ENCODE measurements at regions not wholly inside any gene's neighbourhood (a gene's known extent, or its start where the extent isn't known, plus 50 kb on each side); places are given as distances from the start of the nearest gene placed in this dataset.
A peak's percentile ranks its signal among the peaks of the same experiment; 100 is the strongest.
"Not testable (repeated sequence)": the region's sequence is repeated elsewhere in the genome, so short reads cannot be mapped to it uniquely, and the experiment has no call there.

- Mint-ChIP-seq H3K27me3 (peaks cover 2 to 27% (median 6%) of the 10 kb centered on the region in 5 donors), H3K27ac (no peak overlapping the region), H3K4me1 (no peaks in the 10 kb centered on the region), H3K36me3 (peaks cover 0 to 3% (median 0%) of the 10 kb centered on the region in 5 donors), H3K9me3 (peaks cover 0 to 6% (median 0%) of the 10 kb centered on the region in 11 donors), H3K4me3 (no peak overlapping the region)
- Histone ChIP-seq H3K27ac (ENCODE audit: low read depth, low read length) (no peak overlapping the region), H3K4me3 (ENCODE audit: low read length) (no peak overlapping the region), H3K4me1 (ENCODE audit: control insufficient read depth in 2 of 2, insufficient read depth in 2 of 2, low read length in 2 of 2) (no peaks in the 10 kb centered on the region), H3K36me3 (ENCODE audit: control insufficient read depth in 2 of 3, insufficient read depth in 3 of 3, low read length in 3 of 3) (no peaks in the 10 kb centered on the region), H3K27me3 (ENCODE audit: control insufficient read depth in 2 of 2, insufficient read depth in 2 of 2, low read length in 2 of 2) (no peaks in the 10 kb centered on the region), H3K9me3 (ENCODE audit: control insufficient read depth in 2 of 3, low read length in 3 of 3) (no peaks in the 10 kb centered on the region)
- DNase-seq: no peak
- no peak for ATAC-seq
- intact Hi-C loops (cut with micrococcal nuclease): no loop called here
- CTCF ChIA-PET: no interaction called here
- POLR2A ChIA-PET: no interaction called here
Observed at GRCh38 chr5:109630093-109630492, 59.6 kb upstream of the MAN2A1 start.

- no peaks in the 10 kb centered on the region for H3K4me1 ChIP-seq (ENCODE audit: control insufficient read depth in 2 of 2, insufficient read depth in 2 of 2, low read length in 2 of 2)
- POLR2A ChIA-PET: no interaction called here
Observed at GRCh38 chr5:109628591-109628990, 61.1 kb upstream of the MAN2A1 start.

GRCh38 chr5:109621266-109621665 lies 68.5 kb upstream of the MAN2A1 start:
- POLR2A ChIA-PET; H3K36me3 ChIP-seq (ENCODE audit: control insufficient read depth in 2 of 3, insufficient read depth in 3 of 3, low read length in 3 of 3); H3K27me3 Mint-ChIP-seq; H3K27me3 ChIP-seq (ENCODE audit: control insufficient read depth in 2 of 2, insufficient read depth in 2 of 2, low read length in 2 of 2); H3K4me3 Mint-ChIP-seq; H3K27ac ChIP-seq (ENCODE audit: low read depth, low read length); CTCF ChIA-PET; H3K9me3 Mint-ChIP-seq; H3K4me1 Mint-ChIP-seq; H3K9me3 ChIP-seq (ENCODE audit: control insufficient read depth in 2 of 3, low read length in 3 of 3); H3K27ac Mint-ChIP-seq; DNase-seq; H3K4me3 ChIP-seq (ENCODE audit: low read length); ATAC-seq; H3K36me3 Mint-ChIP-seq; H3K4me1 ChIP-seq (ENCODE audit: control insufficient read depth in 2 of 2, insufficient read depth in 2 of 2, low read length in 2 of 2): not testable (repeated sequence)
- intact Hi-C loops (cut with micrococcal nuclease): loop anchor here in 1 of 2 donors (10.0 kb wide), 1 partner anchor 564 kb away; no protein-coding TSS in a partner anchor

More at GRCh38 chr5:109628591-109628990, 61.1 kb upstream of the MAN2A1 start:
- Mint-ChIP-seq H3K4me3 (no peak overlapping the region), H3K27me3 (peaks cover 0 to 25% (median 6%) of the 10 kb centered on the region in 5 donors), H3K4me1 (no peaks in the 10 kb centered on the region), H3K27ac (no peak overlapping the region), H3K36me3 (no peaks in the 10 kb centered on the region), H3K9me3 (peaks cover 0 to 2% (median 0%) of the 10 kb centered on the region in 11 donors)
- H3K9me3 ChIP-seq (ENCODE audit: control insufficient read depth in 2 of 3, low read length in 3 of 3): no peaks in the 10 kb centered on the region
- DNase-seq (no peak), ATAC-seq (no peak)
- H3K4me3 ChIP-seq (ENCODE audit: low read length): no peak overlapping the region
- no peaks in the 10 kb centered on the region for H3K27me3 ChIP-seq (ENCODE audit: control insufficient read depth in 2 of 2, insufficient read depth in 2 of 2, low read length in 2 of 2)
- CTCF ChIA-PET: no interaction called here
- intact Hi-C loops (cut with micrococcal nuclease): loop anchor here in 1 of 2 donors (10.0 kb wide), 1 partner anchor 556 kb away; no protein-coding TSS in a partner anchor
- H3K36me3 ChIP-seq (ENCODE audit: control insufficient read depth in 2 of 3, insufficient read depth in 3 of 3, low read length in 3 of 3): no peaks in the 10 kb centered on the region
- no peak overlapping the region for H3K27ac ChIP-seq (ENCODE audit: low read depth, low read length)

GRCh38 chr5:109620651-109621050 lies 69.1 kb upstream of the MAN2A1 start:
- no peak for DNase-seq
- Histone ChIP-seq H3K27ac (ENCODE audit: low read depth, low read length) (no peak overlapping the region), H3K27me3 (ENCODE audit: control insufficient read depth in 2 of 2, insufficient read depth in 2 of 2, low read length in 2 of 2) (no peaks in the 10 kb centered on the region), H3K4me1 (ENCODE audit: control insufficient read depth in 2 of 2, insufficient read depth in 2 of 2, low read length in 2 of 2) (no peaks in the 10 kb centered on the region), H3K36me3 (ENCODE audit: control insufficient read depth in 2 of 3, insufficient read depth in 3 of 3, low read length in 3 of 3) (no peaks in the 10 kb centered on the region), H3K4me3 (ENCODE audit: low read length) (no peak overlapping the region), H3K9me3 (ENCODE audit: control insufficient read depth in 2 of 3, low read length in 3 of 3) (no peaks in the 10 kb centered on the region)
- H3K4me3 Mint-ChIP-seq: no peak overlapping the region
- intact Hi-C loops (cut with micrococcal nuclease): loop anchor here in 1 of 2 donors (10.0 kb wide), 1 partner anchor 564 kb away; no protein-coding TSS in a partner anchor
- peaks cover 0 to 2% (median 0%) of the 10 kb centered on the region in 11 donors for H3K9me3 Mint-ChIP-seq
- no peak overlapping the region for H3K27ac Mint-ChIP-seq
- POLR2A ChIA-PET: no interaction called here
- no peaks in the 10 kb centered on the region for H3K36me3 Mint-ChIP-seq
- H3K4me1 Mint-ChIP-seq: no peaks in the 10 kb centered on the region
- ATAC-seq: no peak
- CTCF ChIA-PET: no interaction called here
- H3K27me3 Mint-ChIP-seq: peaks cover 0 to 8% (median 0%) of the 10 kb centered on the region in 5 donors

GRCh38 chr5:109619606-109620005 lies 70.1 kb upstream of the MAN2A1 start:
- H3K4me1 Mint-ChIP-seq: no peaks in the 10 kb centered on the region
- peaks cover 0 to 2% (median 0%) of the 10 kb centered on the region in 11 donors for H3K9me3 Mint-ChIP-seq
- ChIA-PET POLR2A (no interaction called here), CTCF (no interaction called here)
- Histone ChIP-seq H3K36me3 (ENCODE audit: control insufficient read depth in 2 of 3, insufficient read depth in 3 of 3, low read length in 3 of 3) (no peaks in the 10 kb centered on the region), H3K9me3 (ENCODE audit: control insufficient read depth in 2 of 3, low read length in 3 of 3) (no peaks in the 10 kb centered on the region), H3K27ac (ENCODE audit: low read depth, low read length) (no peak overlapping the region), H3K27me3 (ENCODE audit: control insufficient read depth in 2 of 2, insufficient read depth in 2 of 2, low read length in 2 of 2) (no peaks in the 10 kb centered on the region), H3K4me3 (ENCODE audit: low read length) (no peak overlapping the region), H3K4me1 (ENCODE audit: control insufficient read depth in 2 of 2, insufficient read depth in 2 of 2, low read length in 2 of 2) (no peaks in the 10 kb centered on the region)
- intact Hi-C loops (cut with micrococcal nuclease): loop anchor here in 1 of 2 donors (10.0 kb wide), 1 partner anchor 565 kb away; no protein-coding TSS in a partner anchor
- peaks cover 0 to 4% (median 0%) of the 10 kb centered on the region in 5 donors for H3K27me3 Mint-ChIP-seq
- no peak overlapping the region for H3K4me3 Mint-ChIP-seq
- no peak overlapping the region for H3K27ac Mint-ChIP-seq
- ATAC-seq (no peak), DNase-seq (no peak)
- H3K36me3 Mint-ChIP-seq: no peaks in the 10 kb centered on the region

GRCh38 chr5:109619021-109619460 lies 70.7 kb upstream of the MAN2A1 start:
- DNase-seq: no peak
- peaks cover 0 to 3% (median 0%) of the 10 kb centered on the region in 5 donors for H3K27me3 Mint-ChIP-seq
- Histone ChIP-seq H3K27ac (ENCODE audit: low read depth, low read length) (no peak overlapping the region), H3K9me3 (ENCODE audit: control insufficient read depth in 2 of 3, low read length in 3 of 3) (no peaks in the 10 kb centered on the region), H3K4me3 (ENCODE audit: low read length) (no peak overlapping the region), H3K36me3 (ENCODE audit: control insufficient read depth in 2 of 3, insufficient read depth in 3 of 3, low read length in 3 of 3) (no peaks in the 10 kb centered on the region), H3K27me3 (ENCODE audit: control insufficient read depth in 2 of 2, insufficient read depth in 2 of 2, low read length in 2 of 2) (no peaks in the 10 kb centered on the region), H3K4me1 (ENCODE audit: control insufficient read depth in 2 of 2, insufficient read depth in 2 of 2, low read length in 2 of 2) (no peaks in the 10 kb centered on the region)
- H3K9me3 Mint-ChIP-seq: peaks cover 0 to 2% (median 0%) of the 10 kb centered on the region in 11 donors
- no peak overlapping the region for H3K27ac Mint-ChIP-seq
- ATAC-seq: peak; percentile 62
- ChIA-PET CTCF (no interaction called here), POLR2A (no interaction called here)
- no peaks in the 10 kb centered on the region for H3K36me3 Mint-ChIP-seq
- H3K4me1 Mint-ChIP-seq: no peaks in the 10 kb centered on the region
- no peak overlapping the region for H3K4me3 Mint-ChIP-seq
- intact Hi-C loops (cut with micrococcal nuclease): no loop called here

GRCh38 chr5:109614981-109615380 lies 74.7 kb upstream of the MAN2A1 start:
- no peak overlapping the region for H3K27ac Mint-ChIP-seq
- no peaks in the 10 kb centered on the region for H3K36me3 ChIP-seq (ENCODE audit: control insufficient read depth in 2 of 3, insufficient read depth in 3 of 3, low read length in 3 of 3)
- no peaks in the 10 kb centered on the region for H3K4me1 ChIP-seq (ENCODE audit: control insufficient read depth in 2 of 2, insufficient read depth in 2 of 2, low read length in 2 of 2)
- no peak for DNase-seq
- H3K4me1 Mint-ChIP-seq: no peaks in the 10 kb centered on the region
- H3K27me3 Mint-ChIP-seq: peaks cover 0 to 5% (median 0%) of the 10 kb centered on the region in 5 donors
- no peak for ATAC-seq
- POLR2A ChIA-PET: no interaction called here
- H3K36me3 Mint-ChIP-seq: no peaks in the 10 kb centered on the region
- no peaks in the 10 kb centered on the region for H3K9me3 Mint-ChIP-seq
- intact Hi-C loops (cut with micrococcal nuclease): no loop called here
- H3K9me3 ChIP-seq (ENCODE audit: control insufficient read depth in 2 of 3, low read length in 3 of 3): no peaks in the 10 kb centered on the region
- no peaks in the 10 kb centered on the region for H3K27me3 ChIP-seq (ENCODE audit: control insufficient read depth in 2 of 2, insufficient read depth in 2 of 2, low read length in 2 of 2)
- H3K4me3 ChIP-seq (ENCODE audit: low read length): no peak overlapping the region
- CTCF ChIA-PET: no interaction called here
- no peak overlapping the region for H3K27ac ChIP-seq (ENCODE audit: low read depth, low read length)
- no peak overlapping the region for H3K4me3 Mint-ChIP-seq
